ENCODE measurements at regions not wholly inside any gene's neighbourhood (a gene's known extent, or its start where the extent isn't known, plus 50 kb on each side); places are given as distances from the start of the nearest gene placed in this dataset.

DNA sequence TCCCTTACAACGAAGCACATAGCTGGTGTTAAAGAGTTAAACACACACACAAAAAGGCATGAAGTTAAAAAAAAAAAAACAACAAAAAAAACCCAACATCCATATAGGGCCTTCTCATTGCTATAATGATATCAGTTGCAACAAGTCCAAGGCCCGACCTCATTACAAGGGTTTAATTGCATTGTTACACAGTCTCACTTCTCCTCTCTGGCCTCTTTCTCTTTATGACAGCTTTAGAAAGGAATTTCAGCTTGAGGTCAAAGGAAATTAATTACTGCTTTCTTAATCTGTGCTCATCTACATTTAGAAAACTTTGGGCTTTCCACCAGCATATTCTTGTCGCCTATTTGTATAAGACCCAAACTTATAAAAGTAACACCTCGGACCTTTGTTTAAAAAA lies 342.1 kb downstream of the NR2F2 start:
- DNase-seq (ENCODE audit: low read depth in 2 of 2): no peak

DNA sequence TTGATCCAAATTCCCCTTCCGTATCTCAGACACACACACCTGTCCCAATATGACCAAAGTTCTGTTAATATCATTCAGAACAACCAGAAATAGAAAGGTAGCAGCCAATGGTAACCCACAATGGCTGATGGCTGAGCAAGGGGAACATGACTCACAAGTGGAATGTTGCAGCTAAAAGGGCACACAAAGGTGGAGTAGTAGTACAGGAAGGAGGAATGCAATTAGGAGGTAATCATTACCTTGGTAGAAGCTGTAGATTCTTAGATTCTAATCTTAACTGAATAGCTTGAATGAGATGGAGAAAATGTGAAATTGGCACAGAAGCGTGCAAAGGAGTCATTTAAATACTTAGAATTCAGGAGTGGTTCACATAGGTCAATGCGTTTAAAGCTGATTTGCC lies 347.9 kb downstream of the NR2F2 start:
- DNase-seq (ENCODE audit: low read depth in 2 of 2): no peak

DNA sequence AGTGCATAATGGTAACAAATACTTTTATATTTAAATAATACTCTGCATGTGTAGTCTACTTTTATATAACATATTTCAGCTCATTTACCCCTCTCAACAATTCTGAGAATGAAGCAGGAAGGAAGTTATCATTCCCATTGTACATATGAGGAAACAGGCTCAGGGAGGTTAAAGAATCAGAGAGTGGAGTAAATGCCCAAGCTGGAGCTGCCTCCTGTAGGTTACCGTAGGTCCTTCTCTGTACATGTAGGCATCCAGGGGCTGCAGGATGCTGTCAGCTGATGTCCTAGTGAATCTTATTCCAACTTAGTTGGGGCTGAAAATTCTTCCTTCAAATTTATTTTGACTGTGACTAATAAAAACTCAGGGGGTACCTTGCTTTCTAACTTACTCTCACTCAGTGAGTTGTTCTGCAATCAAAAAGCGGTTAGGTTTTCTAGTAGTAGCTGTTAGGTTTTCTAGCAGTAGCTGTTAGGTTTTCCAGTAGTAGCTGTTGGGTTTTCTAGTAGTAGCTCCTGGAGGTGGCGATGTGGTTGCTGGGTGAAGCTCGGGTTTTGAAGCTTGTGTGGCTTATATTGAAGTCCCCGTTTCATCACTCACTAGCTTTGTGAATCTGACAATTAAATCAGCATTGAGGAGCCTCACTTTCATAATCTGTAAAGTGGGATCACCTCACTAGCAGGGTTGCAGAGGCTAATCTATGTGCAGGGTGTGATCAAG lies 357.0 kb downstream of the NR2F2 start:
- DNase-seq (ENCODE audit: low read depth in 2 of 2): no peak

DNA sequence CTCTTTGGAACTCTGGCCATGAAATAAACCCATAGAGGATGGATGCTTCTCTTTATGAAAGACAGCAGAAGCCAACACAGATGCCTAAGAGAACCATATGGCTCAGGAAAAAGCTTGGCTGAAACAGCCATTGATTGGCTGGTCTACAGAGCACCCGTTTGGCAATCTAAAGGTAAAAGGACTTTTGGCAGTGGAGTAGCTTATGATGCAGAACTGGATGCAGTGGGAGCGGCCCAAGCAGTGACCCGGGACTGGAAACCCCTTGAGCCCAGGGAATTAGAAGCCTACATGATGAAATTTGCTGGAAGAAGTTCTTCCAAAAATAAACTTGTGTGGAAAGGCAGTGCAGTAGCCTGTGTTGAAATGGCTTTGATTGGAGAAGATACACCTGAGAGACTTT lies 360.2 kb downstream of the NR2F2 start:
- DNase-seq (ENCODE audit: low read depth in 2 of 2): no peak

DNA sequence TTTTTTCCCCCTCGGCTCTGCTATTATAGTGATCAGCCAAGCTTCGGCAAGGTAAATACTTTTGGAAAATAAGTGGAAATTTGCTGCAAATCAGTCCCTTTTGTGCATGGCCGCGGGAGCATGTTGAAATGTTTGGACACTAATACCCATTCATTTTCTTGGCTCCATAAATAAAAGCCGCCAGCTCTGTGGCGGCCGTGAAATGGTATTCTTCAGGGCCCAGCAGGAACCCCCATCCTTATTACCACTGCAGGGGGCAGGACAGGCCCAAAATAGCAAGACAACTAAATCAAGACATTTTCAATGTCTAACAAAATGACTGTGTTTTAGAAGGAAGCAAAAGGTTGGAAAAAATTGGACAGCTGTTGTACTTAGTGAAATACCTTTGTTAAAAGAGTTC lies 362.3 kb downstream of the NR2F2 start:
- no peak for DNase-seq (ENCODE audit: low read depth in 2 of 2)

DNA sequence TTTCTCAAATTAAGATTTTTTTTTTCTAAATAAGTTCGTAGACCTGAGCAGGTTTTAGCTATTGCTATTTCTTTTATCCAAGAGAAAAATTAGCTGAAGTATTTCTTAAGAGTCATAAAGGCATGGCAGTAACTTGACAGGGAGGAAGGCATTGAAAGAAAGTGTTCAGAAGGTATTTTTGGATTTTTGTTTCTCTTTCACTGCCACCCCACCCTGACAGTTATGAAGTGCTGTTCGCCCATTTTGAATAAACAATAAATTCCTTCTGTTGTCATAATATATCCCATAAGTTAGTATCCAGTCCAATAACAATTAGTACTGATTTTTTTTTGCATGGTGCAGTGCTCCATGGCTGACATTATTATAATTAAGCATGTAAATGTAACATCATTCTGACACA lies 363.0 kb downstream of the NR2F2 start:
- no peak for DNase-seq (ENCODE audit: low read depth in 2 of 2)

DNA sequence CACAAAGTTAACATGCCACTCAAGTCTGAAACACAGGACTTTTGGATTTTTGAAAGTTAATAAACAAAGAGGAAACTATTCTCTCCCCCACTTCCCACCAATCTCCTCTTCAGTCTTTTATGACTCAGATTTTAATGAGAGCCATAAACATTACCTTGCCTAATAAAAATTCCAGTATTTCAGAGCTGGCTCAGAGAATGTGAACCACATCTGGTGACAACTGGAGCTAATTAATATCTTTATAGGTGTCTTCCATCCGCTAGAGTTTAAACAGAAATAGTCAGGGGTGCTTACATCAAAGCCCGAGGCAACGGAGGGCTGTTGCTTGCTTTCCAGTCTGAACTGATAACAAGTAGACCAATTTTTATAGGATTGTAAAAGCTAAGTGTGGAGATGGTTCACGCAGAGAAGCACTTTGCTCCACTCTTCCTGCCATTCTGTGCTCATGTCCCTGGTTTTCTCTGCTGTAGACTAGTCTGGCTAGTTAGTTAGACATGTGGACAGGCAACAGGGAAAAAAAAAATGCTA lies 363.6 kb downstream of the NR2F2 start:
- DNase-seq (ENCODE audit: low read depth in 2 of 2): no peak

DNA sequence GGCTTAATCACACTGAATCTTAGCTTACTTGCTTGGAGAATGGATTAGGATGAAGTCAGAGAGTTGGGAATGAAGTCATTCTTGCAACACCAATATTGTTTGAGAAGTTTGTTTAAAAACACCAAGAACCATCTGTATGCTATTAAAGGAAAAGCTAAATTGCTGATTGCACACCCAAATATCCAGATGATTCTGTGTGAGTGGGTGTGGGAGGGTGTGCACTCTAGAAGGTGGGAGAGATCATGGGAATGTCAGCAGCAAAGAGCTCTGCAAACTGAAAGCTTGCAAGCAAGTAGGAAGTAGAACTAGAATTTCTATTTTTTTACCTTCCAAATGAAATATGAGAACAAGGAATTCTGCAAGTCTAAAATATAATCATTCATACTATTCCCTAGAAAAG lies 364.9 kb downstream of the NR2F2 start:
- DNase-seq (ENCODE audit: low read depth in 2 of 2): no peak

DNA sequence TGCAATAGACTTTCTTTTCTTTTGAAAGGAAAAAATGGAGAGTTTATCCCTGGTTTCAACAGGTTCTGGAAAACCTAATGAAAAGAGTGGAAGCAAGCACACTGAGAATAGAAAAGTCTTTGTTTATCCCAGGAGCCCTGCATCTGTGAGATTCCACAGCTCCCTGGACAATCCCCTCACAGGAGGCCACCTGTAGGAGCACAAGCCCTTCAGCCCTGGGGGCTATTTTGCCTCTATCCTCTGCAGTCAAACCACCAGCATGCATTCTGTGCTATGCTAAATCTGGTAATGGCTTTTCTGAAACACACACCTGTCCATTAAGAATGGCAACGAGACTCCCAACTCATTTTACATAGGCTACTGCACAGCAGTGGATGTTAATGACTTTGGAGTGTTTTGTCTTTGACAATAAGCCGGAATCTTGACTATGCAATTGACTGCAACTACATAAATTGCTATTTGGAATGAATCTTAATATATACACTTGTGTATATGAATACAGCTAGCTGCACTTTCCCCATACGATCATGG lies 369.4 kb downstream of the NR2F2 start:
- no peak for DNase-seq (ENCODE audit: low read depth in 2 of 2)

DNA sequence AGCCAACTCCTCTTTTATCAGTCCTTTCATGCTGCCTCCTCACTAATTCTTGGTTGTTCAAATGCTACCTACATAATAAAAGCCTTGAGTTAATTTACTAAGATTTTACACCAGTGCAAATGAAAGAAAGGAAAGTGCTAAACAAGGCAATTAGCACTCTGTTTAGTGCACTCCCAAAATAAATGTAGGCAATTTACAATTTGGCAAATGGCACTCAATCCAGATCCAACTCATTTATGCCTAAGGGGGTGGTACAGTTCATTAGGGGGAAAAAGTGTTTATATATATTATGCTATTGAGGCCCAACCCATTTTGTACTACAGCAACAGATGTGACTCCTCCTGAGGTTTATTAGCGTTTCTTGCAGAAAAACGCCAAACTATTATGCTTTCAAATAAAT lies 370.1 kb downstream of the NR2F2 start:
- DNase-seq (ENCODE audit: low read depth in 2 of 2): no peak

DNA sequence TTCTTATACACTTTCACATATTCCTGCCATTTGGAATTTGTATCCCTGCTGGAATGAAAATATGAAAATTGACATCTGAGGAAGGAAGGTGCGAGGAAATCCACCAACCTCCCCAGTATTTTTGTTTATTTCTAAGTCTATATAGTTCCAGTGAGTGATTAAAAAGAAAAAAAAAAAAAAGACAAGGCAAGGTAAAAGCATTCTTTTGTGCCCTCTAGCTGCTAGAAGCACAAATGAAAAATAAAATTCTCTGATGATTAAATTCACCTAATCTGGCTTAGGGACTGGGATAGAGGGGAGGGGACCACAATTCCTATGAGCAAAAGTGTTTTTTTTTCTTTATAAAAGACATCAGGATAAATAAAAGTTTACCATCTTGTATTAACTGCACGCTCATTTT lies 370.9 kb downstream of the NR2F2 start:
- DNase-seq (ENCODE audit: low read depth in 2 of 2): no peak

DNA sequence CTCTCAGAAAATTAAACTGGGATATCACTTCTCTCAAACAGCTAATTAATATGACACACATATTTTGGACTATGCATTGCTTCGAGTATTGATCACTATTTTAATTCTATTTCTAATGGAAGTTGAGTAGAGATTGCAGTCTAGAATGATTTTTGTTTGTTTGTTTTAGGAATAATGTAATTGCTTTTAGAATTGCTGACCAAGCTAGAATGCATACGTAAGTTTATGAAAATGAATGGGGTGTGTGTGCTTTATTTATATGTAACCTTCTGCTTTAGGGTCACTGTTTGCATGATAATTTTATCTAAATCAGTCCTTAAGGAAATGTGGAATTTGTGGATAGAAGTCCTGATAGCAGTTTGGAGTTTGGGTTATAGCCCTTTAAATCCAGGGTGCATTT lies 371.4 kb downstream of the NR2F2 start:
- no peak for DNase-seq (ENCODE audit: low read depth in 2 of 2)

DNA sequence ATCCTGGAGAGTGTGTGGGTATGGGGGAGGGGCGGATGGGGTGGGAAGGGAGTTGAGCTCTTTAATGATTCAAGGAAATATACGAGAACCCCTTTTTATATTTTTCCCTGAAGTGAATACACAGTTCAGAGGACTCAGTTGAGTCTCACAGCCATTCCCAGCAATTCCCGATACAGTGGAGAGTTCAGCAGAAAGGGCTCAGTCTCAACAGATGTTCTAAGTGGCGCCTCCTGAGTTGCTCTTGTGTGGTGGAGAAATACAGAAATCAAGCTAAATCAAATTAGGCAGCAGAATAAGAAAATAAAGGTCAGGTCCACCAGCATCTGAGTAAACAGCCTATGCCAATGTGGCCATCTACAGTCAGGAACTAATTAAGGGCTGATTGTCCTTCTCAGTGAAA lies 372.1 kb downstream of the NR2F2 start:
- no peak for DNase-seq (ENCODE audit: low read depth in 2 of 2)

DNA sequence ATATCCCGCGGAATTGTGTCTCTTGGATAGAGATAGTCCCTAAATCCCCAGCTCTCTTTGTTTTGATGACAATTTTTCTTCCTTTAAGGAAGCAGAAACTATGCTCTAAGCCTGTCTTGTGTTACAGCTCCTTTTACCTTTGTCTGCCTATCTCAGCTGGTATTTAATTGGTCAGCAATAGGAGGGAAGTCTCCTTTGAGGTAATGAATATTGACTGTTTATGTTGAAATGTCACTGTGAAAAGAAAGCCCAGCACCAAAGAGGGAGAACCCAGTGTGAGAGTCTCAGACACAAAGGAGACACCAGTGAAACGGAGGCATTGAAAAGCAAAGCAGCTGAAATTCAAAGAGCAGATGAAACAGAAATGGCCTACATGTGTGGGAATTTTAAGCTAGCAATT lies 372.6 kb downstream of the NR2F2 start:
- no peak for DNase-seq (ENCODE audit: low read depth in 2 of 2)

DNA sequence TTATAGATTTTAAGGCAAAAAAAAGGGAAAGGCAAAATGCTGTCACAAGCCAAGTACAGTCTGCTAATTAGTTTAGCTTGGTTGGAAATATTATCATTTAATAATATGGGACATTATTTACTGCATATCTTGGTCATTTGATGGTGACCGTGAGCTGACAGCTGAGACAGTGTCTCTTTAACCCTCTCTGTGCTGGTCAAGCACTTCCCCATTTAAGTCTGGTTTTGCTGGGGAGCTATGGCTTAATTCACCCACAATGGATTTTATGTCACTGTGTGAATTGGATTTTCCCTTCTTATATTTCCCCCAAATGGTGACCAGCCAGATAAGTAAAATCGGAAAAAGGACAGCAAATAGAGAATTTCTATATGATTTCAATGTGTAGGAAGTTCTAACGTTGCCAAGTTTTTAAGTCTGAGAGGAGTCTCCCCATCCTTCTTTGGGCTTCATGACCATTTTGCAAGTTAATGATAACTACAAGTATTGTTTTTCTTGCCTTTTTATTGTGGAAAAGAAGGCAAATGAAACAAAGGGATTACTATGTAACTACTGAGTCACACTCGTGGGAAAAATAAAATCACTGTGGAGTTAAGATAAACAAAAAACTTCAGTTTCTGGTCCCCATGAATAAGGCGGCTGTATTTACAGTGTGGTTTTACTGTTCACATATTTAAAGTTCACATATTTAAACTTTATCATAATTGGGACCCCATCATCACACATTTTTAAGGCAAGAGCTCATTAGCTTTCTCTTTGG lies 373.5 kb downstream of the NR2F2 start:
- no peak for DNase-seq (ENCODE audit: low read depth in 2 of 2)

DNA sequence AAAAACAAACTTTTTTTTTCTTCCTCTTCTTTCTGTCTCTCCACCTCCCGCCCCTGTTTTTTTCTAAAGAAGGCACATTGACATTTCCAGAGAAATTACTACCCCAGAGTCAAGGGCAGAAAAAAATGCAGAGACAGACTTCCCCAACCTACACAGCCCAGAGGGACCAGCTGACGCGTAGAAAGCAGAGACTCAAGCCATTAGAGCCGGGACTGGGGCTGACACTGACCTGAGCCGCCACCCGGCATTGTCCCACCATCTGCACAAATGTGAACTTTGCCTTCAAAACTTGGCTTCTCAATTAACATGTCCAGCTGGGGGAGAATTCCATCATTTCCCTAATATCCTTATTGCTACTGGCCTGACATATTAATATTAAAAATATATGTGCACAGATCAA lies 385.6 kb downstream of the NR2F2 start:
- DNase-seq (ENCODE audit: low read depth in 2 of 2): no peak

DNA sequence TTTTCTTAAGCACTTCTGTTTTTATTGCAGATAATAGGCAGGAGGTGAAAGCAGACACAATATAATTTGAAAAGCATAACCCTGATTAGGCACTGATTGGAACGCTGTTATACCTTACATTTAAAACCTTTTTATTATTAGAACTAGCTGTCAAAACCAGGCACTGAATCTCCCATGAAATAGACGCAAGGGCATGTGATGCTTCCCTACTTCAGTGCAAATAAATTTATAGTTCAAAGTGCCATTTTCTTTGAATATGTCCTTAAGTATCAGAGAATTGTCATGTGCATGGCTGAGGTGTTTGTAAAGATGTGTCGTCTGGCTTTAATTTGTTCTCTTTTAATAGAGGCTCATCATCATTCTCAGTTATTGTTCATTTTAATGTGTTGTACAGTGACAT lies 386.0 kb downstream of the NR2F2 start:
- no peak for DNase-seq (ENCODE audit: low read depth in 2 of 2)

DNA sequence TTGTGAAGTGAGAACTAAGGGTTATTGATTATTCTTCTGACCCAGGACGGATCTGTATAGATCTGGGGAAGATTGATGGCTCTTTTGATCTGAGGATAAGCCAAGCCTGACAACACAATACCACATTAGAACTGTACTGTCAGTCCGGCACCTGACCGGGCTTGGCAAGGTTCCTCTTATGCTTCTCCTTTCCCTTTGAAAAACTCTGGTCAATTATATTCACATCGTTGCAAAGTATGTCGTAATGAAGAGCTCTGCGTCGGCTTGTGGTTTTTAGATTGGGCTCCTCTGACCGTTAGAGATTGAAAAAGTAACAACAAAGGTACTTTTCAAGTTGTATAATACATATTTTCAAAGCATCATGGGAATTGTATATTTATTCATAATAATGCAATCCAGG lies 389.8 kb downstream of the NR2F2 start:
- DNase-seq (ENCODE audit: low read depth in 2 of 2): no peak

DNA sequence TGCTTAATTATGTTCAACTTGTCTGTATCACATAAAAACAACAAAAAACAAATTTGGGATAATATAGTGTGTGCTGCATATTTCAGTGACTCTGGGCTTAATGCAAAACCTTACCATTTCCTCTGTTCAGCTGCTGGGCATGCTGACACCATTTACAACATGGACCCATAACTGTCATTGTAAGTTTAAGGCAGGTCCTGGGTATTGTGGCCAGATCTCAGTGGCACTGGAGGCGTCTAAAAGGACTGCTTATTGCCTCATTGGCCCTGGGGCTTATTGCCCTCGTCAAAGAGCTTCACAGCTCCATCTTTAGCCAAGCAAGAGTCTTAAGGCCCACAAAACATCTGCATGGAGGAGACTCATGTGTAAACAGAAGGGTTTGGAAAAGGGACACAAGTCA lies 390.2 kb downstream of the NR2F2 start:
- DNase-seq (ENCODE audit: low read depth in 2 of 2): no peak

DNA sequence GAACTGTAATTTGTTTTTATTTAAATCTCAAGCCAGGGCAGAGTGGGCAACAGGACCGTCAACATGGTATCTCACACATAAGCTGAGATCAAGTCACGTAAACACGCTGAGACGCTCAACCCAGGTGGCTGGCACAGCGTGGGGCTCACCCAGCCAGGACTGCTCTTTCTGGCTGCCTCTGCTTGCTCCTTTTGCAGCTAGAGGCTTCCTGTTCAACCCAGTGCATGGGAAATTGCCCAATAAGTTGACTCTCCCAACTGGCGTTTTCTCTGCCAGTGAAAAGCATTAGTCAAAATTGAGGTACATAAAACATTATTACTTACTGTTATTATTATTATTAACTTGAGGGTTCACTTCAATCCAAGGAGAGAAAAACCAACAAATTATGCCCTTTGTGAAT lies 398.1 kb downstream of the NR2F2 start:
- DNase-seq (ENCODE audit: low read depth in 2 of 2): no peak

DNA sequence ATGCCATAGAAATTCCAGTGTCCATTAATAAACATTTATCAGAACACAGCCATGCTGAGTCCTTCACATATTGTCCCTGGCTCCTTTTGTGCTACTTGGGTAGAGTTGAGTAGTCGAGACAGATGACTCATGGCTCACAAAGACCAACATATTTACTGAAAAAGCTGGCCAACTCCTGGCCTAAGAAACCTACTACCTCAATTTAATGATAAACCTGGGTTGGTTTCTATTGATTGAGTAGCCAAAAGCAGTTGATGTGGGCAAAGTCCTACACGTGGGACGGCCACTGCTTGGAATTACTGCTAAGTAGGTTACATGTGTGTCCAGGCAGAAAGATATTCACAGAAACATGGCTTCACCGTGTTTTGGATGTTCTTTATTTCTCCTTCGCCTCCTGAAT lies 402.2 kb downstream of the NR2F2 start:
- DNase-seq (ENCODE audit: low read depth in 2 of 2): no peak

DNA sequence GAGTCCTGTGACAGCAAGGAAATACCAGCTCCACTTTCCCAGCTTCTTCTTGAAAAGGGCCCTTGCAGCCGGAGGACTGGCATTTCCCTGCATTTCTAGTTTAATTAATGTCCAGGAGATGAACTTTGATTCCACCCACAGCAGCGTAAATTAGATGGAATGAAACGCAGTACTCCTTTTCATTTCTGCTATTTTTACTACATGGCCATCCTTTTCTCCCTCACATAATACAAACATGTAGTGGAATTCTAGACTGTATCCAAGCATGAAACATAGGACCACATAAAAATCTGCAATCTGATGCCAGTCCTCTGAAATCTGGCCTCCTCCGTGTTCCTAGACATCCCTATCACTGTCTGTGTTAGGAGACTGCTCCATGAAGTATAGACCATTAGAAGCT lies 403.2 kb downstream of the NR2F2 start:
- no peak for DNase-seq (ENCODE audit: low read depth in 2 of 2)

DNA sequence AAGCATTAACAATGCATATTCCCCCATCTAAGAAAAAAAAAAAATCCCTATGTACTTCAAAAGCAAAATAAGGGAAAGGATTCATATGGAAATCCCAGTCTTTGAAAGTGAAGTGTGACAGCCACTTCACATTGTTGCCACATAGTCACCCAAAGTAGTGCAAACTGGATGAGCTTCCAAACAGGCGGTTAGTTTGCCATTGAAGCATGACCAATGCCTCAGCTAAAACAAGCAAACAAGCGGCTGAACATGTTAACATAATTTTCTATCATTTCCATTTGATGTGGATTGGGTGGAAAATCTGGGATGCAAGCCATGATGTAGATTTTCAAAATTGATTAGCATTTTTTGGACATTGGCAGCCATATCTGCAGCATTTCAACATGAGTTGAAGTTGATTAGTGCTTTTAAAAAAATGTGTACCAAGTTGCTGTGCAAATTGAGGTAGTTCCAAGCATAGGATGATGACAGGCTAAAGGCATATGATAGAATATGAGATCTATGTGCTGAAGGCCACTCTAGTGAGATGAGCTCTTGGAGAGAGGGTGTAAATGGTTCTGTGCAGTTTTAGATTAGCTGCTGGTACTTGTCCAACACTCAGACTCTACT lies 405.2 kb downstream of the NR2F2 start:
- no peak for DNase-seq (ENCODE audit: low read depth in 2 of 2)
